Liver (tissue), 8 donors: ENCODE measurements at regions not wholly inside any gene's neighbourhood (a gene's known extent, or its start where the extent isn't known, plus 50 kb on each side); places are given as distances from the start of the nearest gene placed in this dataset.

Experiments used
- DNase-seq: peaks from one replicate; pipeline ENCODE4 v3.0.0-alpha.2; 2017; ENCODE audit warnings: low spot score
- H3K27ac ChIP-seq, 2 donors: one replicate each; pipeline ENCODE4 v1.7.0; 2013; ENCODE audit warnings: inconsistent platforms in 2 of 2, low read length in 2 of 2, control low read depth in 1 of 2, low read depth in 1 of 2, mild to moderate bottlenecking in 1 of 2
- H3K27me3 ChIP-seq, 4 donors: one replicate each; pipeline versions ENCODE4 v1.6.1 to v1.7.0; 2013; ENCODE audit warnings: low read length in 3 of 4, inconsistent platforms in 1 of 4, mild to moderate bottlenecking in 1 of 4, moderate library complexity in 1 of 4; ENCODE audit not compliant: control insufficient read depth in 4 of 4, insufficient read depth in 4 of 4
- H3K36me3 ChIP-seq, 4 donors: one replicate each; pipeline versions ENCODE4 v1.6.1 to v1.7.0; 2013; ENCODE audit warnings: low read length in 3 of 4, mild to moderate bottlenecking in 3 of 4, low read depth in 1 of 4, moderate library complexity in 1 of 4; ENCODE audit not compliant: control insufficient read depth in 4 of 4, insufficient read depth in 3 of 4
- H3K4me1 ChIP-seq, 4 donors: one replicate each; pipeline versions ENCODE4 v1.6.1 to v1.7.0; 2013; ENCODE audit warnings: low read length in 3 of 4, mild to moderate bottlenecking in 3 of 4, moderate library complexity in 1 of 4; ENCODE audit not compliant: control insufficient read depth in 4 of 4, insufficient read depth in 4 of 4
- H3K4me3 ChIP-seq, 3 donors: one replicate each; pipeline versions ENCODE4 v1.6.1 to v1.7.0; 2013; ENCODE audit warnings: low read length in 3 of 3, control low read depth in 1 of 3, low read depth in 1 of 3, mild to moderate bottlenecking in 1 of 3
- H3K9ac ChIP-seq, 2 donors: one replicate each; pipeline ENCODE4 v1.7.0; 2013; ENCODE audit warnings: low read length in 2 of 2, mild to moderate bottlenecking in 2 of 2, moderate library complexity in 2 of 2, control low read depth in 1 of 2, low read depth in 1 of 2
- H3K9me3 ChIP-seq, 4 donors: one replicate each; pipeline versions ENCODE4 v1.6.1 to v1.7.0; 2013; ENCODE audit warnings: low read length in 3 of 4; ENCODE audit not compliant: control insufficient read depth in 4 of 4
- ATF3 ChIP-seq: IDR thresholded peaks from 2 replicates; pipeline ENCODE4 v1.6.1; 2016; ENCODE audit warnings: antibody characterized with exemption
- CTCF ChIP-seq: fragments of 150-350 bp; IDR thresholded peaks from 2 replicates; pipeline ENCODE4 v1.5.1; 2017; ENCODE audit warnings: improper control_type of control experiment, low read depth, low read length; ENCODE audit not compliant: missing input control
- EGR1 ChIP-seq, 2 donors: IDR thresholded peaks; 2 replicates each; pipeline ENCODE4 v1.6.1; 2016 to 2018; ENCODE audit warnings: antibody characterized with exemption in 2 of 2, low read depth in 2 of 2
- FOXA1 ChIP-seq: IDR thresholded peaks from 2 replicates; pipeline ENCODE4 v1.6.1; 2016; ENCODE audit warnings: antibody characterized with exemption
- FOXA2 ChIP-seq: IDR thresholded peaks from 2 replicates; pipeline ENCODE4 v1.6.1; 2016; ENCODE audit warnings: antibody characterized with exemption
- GABPA ChIP-seq, 2 donors: IDR thresholded peaks in 1 of 2; conservative IDR thresholded peaks in 1 of 2; 2 replicates each; pipeline ENCODE4 v1.6.1; 2016; ENCODE audit warnings: antibody characterized with exemption in 2 of 2, mild to moderate bottlenecking in 1 of 2, moderate library complexity in 1 of 2
- HNF4A ChIP-seq, 2 donors: conservative IDR thresholded peaks; 2 replicates each; pipeline ENCODE4 v1.6.1; 2016; ENCODE audit warnings: antibody characterized with exemption in 2 of 2, mild to moderate bottlenecking in 2 of 2
- HNF4G ChIP-seq: IDR thresholded peaks from 2 replicates; pipeline ENCODE4 v1.6.1; 2016; ENCODE audit warnings: antibody characterized with exemption
- MAX ChIP-seq: IDR thresholded peaks from 2 replicates; pipeline ENCODE4 v1.6.1; 2016; ENCODE audit warnings: antibody characterized with exemption
- NR2F2 ChIP-seq: IDR thresholded peaks from 2 replicates; pipeline ENCODE4 v1.6.1; 2016; ENCODE audit warnings: antibody characterized with exemption
- RAD21 ChIP-seq, 2 donors: IDR thresholded peaks; 2 replicates each; pipeline ENCODE4 v1.6.1; 2016; ENCODE audit warnings: antibody characterized with exemption in 2 of 2, mild to moderate bottlenecking in 2 of 2
- REST ChIP-seq: IDR thresholded peaks from 2 replicates; pipeline ENCODE4 v1.6.1; 2016; ENCODE audit warnings: antibody characterized with exemption, mild to moderate bottlenecking
- RXRA ChIP-seq, 2 donors: IDR thresholded peaks; 2 replicates each; pipeline ENCODE4 v1.6.1; 2017 to 2018; ENCODE audit warnings: antibody characterized with exemption in 2 of 2, mild to moderate bottlenecking in 1 of 2
- SP1 ChIP-seq: IDR thresholded peaks from 2 replicates; pipeline ENCODE4 v1.6.1; 2018; ENCODE audit warnings: antibody characterized with exemption, mild to moderate bottlenecking
- TAF1 ChIP-seq: conservative IDR thresholded peaks from 2 replicates; pipeline ENCODE4 v1.6.1; 2016; ENCODE audit warnings: antibody characterized with exemption, mild to moderate bottlenecking
- YY1 ChIP-seq: IDR thresholded peaks from 2 replicates; pipeline ENCODE4 v1.6.1; 2016; ENCODE audit warnings: antibody characterized with exemption, mild to moderate bottlenecking
- ZBTB33 ChIP-seq: IDR thresholded peaks from 2 replicates; pipeline ENCODE4 v1.6.1; 2016; ENCODE audit warnings: antibody characterized with exemption
- WGBS: extraction: QIAGEN DNeasy Blood & Tissue Kit; methylation state at CpG from one replicate; pipeline ENCODE4 v1.1.7; 2013; 5-methylcytosine and 5-hydroxymethylcytosine counted together
- donor health status: healthy.
- donor health status: healthy.
- donor health status: healthy.
- donor health status: healthy.
- donor health status: healthy.

GRCh38 chr10:57884407-57884806 is 383.3 kb downstream of the IPMK start:
- Histone ChIP-seq H3K27ac (no peak overlapping the region), H3K9ac (no peak overlapping the region), H3K9me3 (no peaks in the 10 kb centered on the region), H3K4me1 (peaks cover 0 to 19% (median 10%) of the 10 kb centered on the region in 4 donors), H3K4me3 (no peak overlapping the region), H3K36me3 (no peaks in the 10 kb centered on the region), H3K27me3 (no peaks in the 10 kb centered on the region)
- DNase-seq: no peak
- TF ChIP-seq FOXA1 (no peak), RXRA (IDR thresholded peaks at IDR 0.05) (no peak), NR2F2 (no peak), ZBTB33 (no peak), GABPA (IDR thresholded peaks at IDR 0.05 in 1 of 2, conservative IDR thresholded peaks at IDR 0.05 in 1 of 2) (no peak), MAX (no peak), ATF3 (no peak), HNF4A (conservative IDR thresholded peaks at IDR 0.05) (no peak), TAF1 (no peak), YY1 (no peak)
- 47% methylated on average over 2 of the region's 2 CpGs for WGBS

GRCh38 chr10:57880446-57881227 is 387.1 kb downstream of the IPMK start:
- Histone ChIP-seq H3K27me3 (no peaks in the 10 kb centered on the region), H3K27ac (no peak overlapping the region), H3K9ac (no peak overlapping the region), H3K9me3 (no peaks in the 10 kb centered on the region), H3K4me1 (peaks cover 0 to 15% (median 8%) of the 10 kb centered on the region in 4 donors), H3K36me3 (no peaks in the 10 kb centered on the region), H3K4me3 (no peak overlapping the region)
- TF ChIP-seq SP1 (no peak), GABPA (IDR thresholded peaks at IDR 0.05 in 1 of 2, conservative IDR thresholded peaks at IDR 0.05 in 1 of 2) (no peak), FOXA1 (no peak), CTCF (no peak), RAD21 (IDR thresholded peaks at IDR 0.05) (no peak), EGR1 (IDR thresholded peaks at IDR 0.05; ENCODE audit: low read depth in 2 of 2) (no peak), FOXA2 (no peak), ZBTB33 (no peak), TAF1 (no peak), REST (no peak), YY1 (no peak), ATF3 (no peak), HNF4G (no peak)
- WGBS: 80% methylated on average over 1 of the region's 1 CpG
- DNase-seq: no peak
